AG10803 (cell line): ENCODE measurements at regions not wholly inside any gene's neighbourhood (a gene's known extent, or its start where the extent isn't known, plus 50 kb on each side); places are given as distances from the start of the nearest gene placed in this dataset.

Experiments
- DNase-seq: peaks from one replicate; pipeline ENCODE4 v3.0.0; 2010; ENCODE audit warnings: low read depth
- H3K4me3 ChIP-seq: 2 replicates; pipeline ENCODE4 v1.5.1; 2011; ENCODE audit warnings: mild to moderate bottlenecking, low read length, control low read depth
- TF ChIP-seq, protein P1 (sequence below): conservative IDR thresholded peaks from 2 replicates; pipeline ENCODE4 v1.5.1; 2011; ENCODE audit warnings: mild to moderate bottlenecking, low read length, control low read depth, inconsistent platforms

DNA sequence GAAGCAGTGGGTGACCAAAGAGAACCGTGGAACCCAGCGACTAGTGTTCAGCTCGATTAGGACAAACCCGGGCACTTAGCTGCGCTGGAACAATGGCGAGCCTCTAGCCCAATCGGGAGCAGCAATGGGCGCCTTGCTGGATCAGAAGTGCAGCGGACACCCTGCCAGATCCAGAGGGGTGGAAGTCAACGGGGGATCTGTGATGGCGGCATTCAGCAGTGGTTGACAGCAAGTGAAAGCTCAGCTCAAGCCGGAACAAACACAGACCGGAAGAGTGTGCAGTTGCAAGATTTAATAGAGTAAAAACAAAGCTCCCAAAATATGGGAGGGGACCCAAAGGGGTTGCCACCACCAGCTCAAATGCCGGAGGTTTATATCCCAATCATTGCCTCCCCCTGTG, 478.7 kb upstream of the REG3G start:
- no peak for DNase-seq
- H3K4me3 ChIP-seq, result no peak overlapping the region
- TF ChIP-seq, protein P1, sequence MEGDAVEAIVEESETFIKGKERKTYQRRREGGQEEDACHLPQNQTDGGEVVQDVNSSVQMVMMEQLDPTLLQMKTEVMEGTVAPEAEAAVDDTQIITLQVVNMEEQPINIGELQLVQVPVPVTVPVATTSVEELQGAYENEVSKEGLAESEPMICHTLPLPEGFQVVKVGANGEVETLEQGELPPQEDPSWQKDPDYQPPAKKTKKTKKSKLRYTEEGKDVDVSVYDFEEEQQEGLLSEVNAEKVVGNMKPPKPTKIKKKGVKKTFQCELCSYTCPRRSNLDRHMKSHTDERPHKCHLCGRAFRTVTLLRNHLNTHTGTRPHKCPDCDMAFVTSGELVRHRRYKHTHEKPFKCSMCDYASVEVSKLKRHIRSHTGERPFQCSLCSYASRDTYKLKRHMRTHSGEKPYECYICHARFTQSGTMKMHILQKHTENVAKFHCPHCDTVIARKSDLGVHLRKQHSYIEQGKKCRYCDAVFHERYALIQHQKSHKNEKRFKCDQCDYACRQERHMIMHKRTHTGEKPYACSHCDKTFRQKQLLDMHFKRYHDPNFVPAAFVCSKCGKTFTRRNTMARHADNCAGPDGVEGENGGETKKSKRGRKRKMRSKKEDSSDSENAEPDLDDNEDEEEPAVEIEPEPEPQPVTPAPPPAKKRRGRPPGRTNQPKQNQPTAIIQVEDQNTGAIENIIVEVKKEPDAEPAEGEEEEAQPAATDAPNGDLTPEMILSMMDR, result no peak

DNA sequence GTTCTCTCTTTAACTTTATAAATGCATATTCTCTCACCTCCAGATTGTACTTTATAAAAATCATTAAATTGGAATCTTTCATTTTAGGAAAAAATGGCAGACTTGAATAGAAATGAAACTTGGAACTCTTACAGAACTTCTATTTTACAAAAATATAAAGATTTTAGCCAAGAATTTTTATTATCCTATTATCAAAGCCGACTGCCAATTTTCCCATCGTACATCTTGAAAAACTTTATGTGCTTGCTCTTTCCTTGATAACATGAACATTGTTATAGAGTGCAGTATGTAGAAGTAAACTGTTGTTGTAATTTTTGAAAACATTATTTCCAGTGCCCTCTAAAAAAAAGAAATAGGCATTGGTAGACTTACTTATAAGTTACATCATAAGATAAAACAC, 475.7 kb upstream of the REG3G start:
- TF ChIP-seq, protein P1, result no peak
- H3K4me3 ChIP-seq, result no peak overlapping the region
- no peak for DNase-seq

DNA sequence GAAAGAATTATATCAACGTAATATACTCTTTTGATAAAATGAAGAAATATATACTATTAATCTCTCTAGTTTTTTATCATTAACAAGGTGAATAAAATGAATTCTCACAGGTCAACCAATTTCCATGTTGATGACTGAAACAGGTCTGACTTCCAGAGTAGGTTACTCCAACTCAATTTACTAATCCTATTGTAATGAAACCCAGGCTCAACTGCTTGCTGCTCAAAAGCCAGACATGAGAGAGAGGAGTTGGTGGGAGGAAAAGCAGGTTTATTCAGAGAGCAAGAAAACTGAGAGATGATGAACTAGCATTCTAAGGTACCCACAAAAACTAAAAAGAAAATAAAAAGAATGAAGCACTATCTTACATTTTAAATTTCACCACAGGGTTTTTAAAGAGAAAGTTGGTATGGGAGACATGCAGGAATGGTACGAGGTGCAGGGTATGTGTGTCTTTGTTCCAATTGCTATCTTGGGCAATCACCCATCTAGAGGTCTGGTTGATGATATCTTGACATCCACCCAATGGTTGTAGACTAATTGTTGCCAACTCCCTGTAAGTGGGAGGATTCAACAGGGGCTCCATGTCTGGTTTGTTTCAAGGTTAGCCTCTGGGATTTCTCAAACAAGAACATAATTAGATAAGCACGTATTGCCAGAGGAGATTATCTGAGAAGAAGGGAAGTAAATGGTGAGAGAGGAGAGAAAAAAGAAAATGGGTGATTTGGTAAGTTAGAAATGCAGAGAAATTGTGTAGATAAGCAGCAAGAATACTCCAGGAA, 471.4 kb upstream of the REG3G start:
- DNase-seq, result no peak
- H3K4me3 ChIP-seq, result no peak overlapping the region
- TF ChIP-seq, protein P1, result no peak

DNA sequence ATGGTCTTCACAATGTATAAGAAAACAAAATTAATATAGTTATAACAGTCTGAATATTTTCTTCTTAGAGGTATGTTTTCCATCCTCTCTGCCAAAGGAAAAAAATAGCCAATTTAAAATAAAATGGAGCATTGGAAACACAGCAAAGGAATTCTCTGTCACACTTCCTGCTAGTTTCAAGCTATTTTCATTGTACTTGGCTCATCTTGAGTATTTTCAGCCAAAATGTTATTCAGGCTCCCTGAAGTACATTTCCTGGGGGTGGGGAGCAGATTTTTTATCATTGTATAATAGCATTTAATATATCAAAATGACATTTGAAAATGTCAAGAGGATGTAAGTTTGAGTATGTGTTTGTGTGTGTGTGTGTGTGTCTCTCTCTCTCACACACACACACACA, 463.6 kb upstream of the REG3G start:
- H3K4me3 ChIP-seq, result no peak overlapping the region
- DNase-seq, result no peak
- TF ChIP-seq, protein P1, result no peak

DNA sequence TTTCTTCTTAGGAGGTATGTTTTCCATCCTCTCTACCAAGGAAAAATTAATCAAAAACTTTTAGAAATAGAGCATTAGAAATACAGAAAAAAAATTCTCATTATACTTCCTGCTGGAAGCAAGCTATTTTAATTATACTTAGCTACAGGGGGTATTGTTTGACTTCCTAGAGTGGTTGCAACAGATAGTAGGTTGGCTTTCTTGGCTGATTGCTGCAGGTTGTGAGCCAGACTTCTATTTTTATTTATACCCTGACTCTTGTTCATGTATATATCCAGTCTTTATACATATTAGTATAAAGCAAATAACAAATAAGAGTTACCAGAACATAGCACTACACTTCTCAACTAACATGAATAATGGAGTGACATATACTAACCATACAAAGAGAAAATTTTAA, 460.8 kb upstream of the REG3G start:
- DNase-seq, result no peak
- H3K4me3 ChIP-seq, result no peak overlapping the region
- TF ChIP-seq, protein P1, result no peak

DNA sequence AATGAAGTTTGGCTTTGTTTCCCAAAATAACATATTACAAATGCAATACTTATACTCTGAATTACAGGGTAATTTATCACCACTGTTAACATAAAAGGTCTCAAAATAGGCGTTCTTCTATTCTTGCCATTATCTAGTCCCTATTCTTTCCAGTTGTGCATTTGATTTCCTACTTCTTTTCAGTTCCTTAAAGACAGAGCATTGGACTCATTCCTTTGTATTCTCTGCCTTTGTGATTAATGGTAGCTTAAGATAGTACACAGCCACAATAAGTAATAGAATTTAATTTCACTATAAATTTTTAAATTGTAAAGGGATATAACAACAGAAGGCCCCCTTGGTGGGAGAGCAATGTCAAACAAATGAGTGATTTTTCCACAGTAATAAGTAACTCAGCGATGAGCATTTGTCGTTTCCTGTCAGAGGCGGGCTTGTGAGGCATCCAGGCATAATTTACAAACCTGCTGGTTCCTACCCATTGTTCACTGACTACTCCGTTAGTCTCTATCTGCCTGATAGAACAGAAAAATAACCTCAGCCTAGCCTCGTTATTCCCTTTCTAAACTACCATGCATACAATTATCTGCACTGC, 456.6 kb upstream of the REG3G start:
- no peak overlapping the region for H3K4me3 ChIP-seq
- TF ChIP-seq, protein P1, result no peak
- no peak for DNase-seq

DNA sequence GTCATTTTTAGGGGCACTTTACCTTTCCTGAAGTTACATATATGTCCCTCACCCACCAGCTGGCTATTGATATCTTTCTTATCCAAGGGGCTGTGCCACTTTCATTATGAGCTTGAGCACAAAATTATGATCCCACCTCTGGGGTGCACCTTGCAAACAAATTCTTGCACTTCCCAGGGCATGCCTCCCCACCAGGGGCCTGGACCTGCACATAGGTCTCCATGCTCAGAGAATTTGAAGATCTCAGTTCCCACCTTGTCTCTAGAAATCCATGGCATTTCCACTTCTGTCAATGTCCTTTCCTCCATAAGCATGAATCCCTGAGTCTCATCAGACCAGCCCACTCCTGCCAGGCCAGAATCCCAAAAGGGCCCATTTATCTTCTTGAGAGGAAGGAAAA, 449.1 kb upstream of the REG3G start:
- TF ChIP-seq, protein P1, result no peak
- no peak for DNase-seq
- no peak overlapping the region for H3K4me3 ChIP-seq
